Suprapubic skin (tissue), 4 donors: ENCODE measurements at regions not wholly inside any gene's neighbourhood (a gene's known extent, or its start where the extent isn't known, plus 50 kb on each side); places are given as distances from the start of the nearest gene placed in this dataset.

Source experiments
- DNase-seq, 2 donors: peaks; one replicate each; pipeline ENCODE4 v3.0.0-alpha.2; 2019; ENCODE audit warnings: low spot score in 2 of 2
- H3K27ac ChIP-seq: fragments of 200-600 bp; sonication (generic); one replicate; pipeline ENCODE4 v1.5.1; 2019
- H3K27me3 ChIP-seq: fragments of 200-600 bp; sonication (generic); one replicate; pipeline ENCODE4 v1.5.1; 2019
- H3K36me3 ChIP-seq: fragments of 200-600 bp; sonication (generic); one replicate; pipeline ENCODE4 v1.5.1; 2019
- H3K4me1 ChIP-seq: fragments of 200-600 bp; sonication (generic); one replicate; pipeline ENCODE4 v1.5.1; 2019
- H3K4me3 ChIP-seq: fragments of 200-600 bp; sonication (generic); one replicate; pipeline ENCODE4 v1.5.1; 2019; ENCODE audit warnings: mild to moderate bottlenecking
- H3K9me3 ChIP-seq: fragments of 200-600 bp; sonication (generic); one replicate; pipeline ENCODE4 v1.5.1; 2019
- CTCF ChIP-seq, 2 donors: fragments of 200-600 bp in 1 of 2; fragments of 450-650 bp in 1 of 2; sonication (generic) in 1 of 2; IDR thresholded peaks; one replicate each; pipeline ENCODE4 v1.5.1; 2016 to 2019; ENCODE audit warnings: antibody characterized with exemption in 2 of 2, mild to moderate bottlenecking in 1 of 2, moderate library complexity in 1 of 2
- EP300 ChIP-seq: sonication (generic); formaldehyde crosslinking; IDR thresholded peaks from one replicate; pipeline ENCODE4 v1.6.1; 2017; ENCODE audit warnings: antibody characterized with exemption
- POLR2A ChIP-seq, 2 donors: fragments of 450-650 bp; IDR thresholded peaks; one replicate each; pipeline ENCODE4 v1.6.1; 2017; ENCODE audit warnings: antibody characterized with exemption in 2 of 2, mild to moderate bottlenecking in 2 of 2, moderate library complexity in 2 of 2
- POLR2AphosphoS5 ChIP-seq, 3 donors: sonication (generic); formaldehyde crosslinking; IDR thresholded peaks; one replicate each; pipeline ENCODE4 v1.6.1; 2017; ENCODE audit warnings: antibody characterized with exemption in 3 of 3
- WGBS: methylation state at CpG from one replicate; pipeline ENCODE4 v1.1.5; 2018; 5-methylcytosine and 5-hydroxymethylcytosine counted together

- no peaks in the 10 kb centered on the region for H3K36me3 ChIP-seq
- H3K4me1 ChIP-seq = peaks cover 3% of the 10 kb centered on the region
- H3K4me3 ChIP-seq = no peak overlapping the region
- H3K27me3 ChIP-seq = no peaks in the 10 kb centered on the region
- DNase-seq = peak; percentile 81 to 84
- no peaks in the 10 kb centered on the region for H3K9me3 ChIP-seq
- H3K27ac ChIP-seq = peak overlapping the region; percentile 3
- 52% methylated on average over 3 of the region's 3 CpGs for WGBS
- peak in 2 of 3 donors; percentile 42 to 91 for TF ChIP-seq POLR2AphosphoS5 (IDR thresholded peaks at IDR 0.05)
- TF ChIP-seq CTCF (IDR thresholded peaks at IDR 0.05) = no peak
- no peak for TF ChIP-seq POLR2A (IDR thresholded peaks at IDR 0.05)
- no peak for TF ChIP-seq EP300
Observed at GRCh38 chr1:78292361-78292760, 198.4 kb upstream of the PTGFR start.

DNA sequence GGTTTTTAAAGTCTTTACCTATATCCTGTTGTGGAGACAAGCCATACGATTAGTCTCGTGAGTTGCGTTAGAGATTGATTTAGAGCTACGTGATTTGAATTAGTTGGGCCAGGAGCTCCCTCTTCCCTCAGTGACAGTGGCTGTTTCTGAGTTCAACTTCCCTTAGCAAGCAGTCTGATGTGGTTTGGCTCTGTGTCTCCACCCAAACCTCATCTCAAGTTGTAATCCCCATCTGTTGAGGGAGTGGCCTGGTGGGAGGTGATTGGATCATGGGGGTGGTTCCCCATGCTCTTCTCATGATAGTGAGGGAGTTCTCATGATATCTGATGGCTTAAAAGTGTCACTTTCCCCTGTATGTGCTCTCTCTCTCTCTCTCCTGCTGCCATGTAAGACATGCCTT is 192.9 kb upstream of the PTGFR start:
- WGBS = 65% methylated on average over 4 of the region's 4 CpGs
- peak overlapping the region; percentile 19 for H3K27ac ChIP-seq
- H3K4me1 ChIP-seq = peaks cover 7% of the 10 kb centered on the region
- no peak for TF ChIP-seq POLR2A (IDR thresholded peaks at IDR 0.05)
- TF ChIP-seq POLR2AphosphoS5 (IDR thresholded peaks at IDR 0.05) = no peak
- TF ChIP-seq EP300 = no peak
- TF ChIP-seq CTCF (IDR thresholded peaks at IDR 0.05) = no peak
- no peak overlapping the region for H3K4me3 ChIP-seq
- H3K27me3 ChIP-seq = no peaks in the 10 kb centered on the region
- DNase-seq = no peak
- H3K9me3 ChIP-seq = no peaks in the 10 kb centered on the region
- no peaks in the 10 kb centered on the region for H3K36me3 ChIP-seq

- Histone ChIP-seq H3K36me3 (no peaks in the 10 kb centered on the region), H3K4me3 (no peak overlapping the region), H3K4me1 (peaks cover 7% of the 10 kb centered on the region), H3K9me3 (no peaks in the 10 kb centered on the region), H3K27ac (peak overlapping the region; percentile 19), H3K27me3 (no peaks in the 10 kb centered on the region)
- no peak for TF ChIP-seq CTCF (IDR thresholded peaks at IDR 0.05)
- TF ChIP-seq POLR2AphosphoS5 (IDR thresholded peaks at IDR 0.05) = no peak
- TF ChIP-seq POLR2A (IDR thresholded peaks at IDR 0.05) = no peak
- no peak for TF ChIP-seq EP300
- DNase-seq = no peak
- WGBS = 27% methylated on average over 3 of the region's 3 CpGs
Observed at GRCh38 chr1:78298349-78298748, 192.4 kb upstream of the PTGFR start.

GRCh38 chr1:78301141-78301540 is 189.6 kb upstream of the PTGFR start:
- H3K36me3 ChIP-seq = no peaks in the 10 kb centered on the region
- no peak for TF ChIP-seq CTCF (IDR thresholded peaks at IDR 0.05)
- no peak for TF ChIP-seq POLR2AphosphoS5 (IDR thresholded peaks at IDR 0.05)
- no peak for TF ChIP-seq EP300
- TF ChIP-seq POLR2A (IDR thresholded peaks at IDR 0.05) = no peak
- peaks cover 7% of the 10 kb centered on the region for H3K4me1 ChIP-seq
- H3K27ac ChIP-seq = no peak overlapping the region
- WGBS = 93% methylated on average over 5 of the region's 5 CpGs
- H3K27me3 ChIP-seq = no peaks in the 10 kb centered on the region
- no peak for DNase-seq
- no peak overlapping the region for H3K4me3 ChIP-seq
- H3K9me3 ChIP-seq = no peaks in the 10 kb centered on the region

- Histone ChIP-seq H3K36me3 (no peaks in the 10 kb centered on the region), H3K4me1 (peaks cover under 1% of the 10 kb centered on the region), H3K27me3 (no peaks in the 10 kb centered on the region), H3K27ac (peak overlapping the region; percentile 20), H3K9me3 (no peaks in the 10 kb centered on the region), H3K4me3 (no peak overlapping the region)
- 21% methylated on average over 2 of the region's 2 CpGs for WGBS
- peak in 1 of 2 donors; percentile 75 for DNase-seq
- TF ChIP-seq EP300 = no peak
- TF ChIP-seq CTCF (IDR thresholded peaks at IDR 0.05) = no peak
- TF ChIP-seq POLR2AphosphoS5 (IDR thresholded peaks at IDR 0.05) = peak; percentile 33 to 83 (median 55)
Observed at GRCh38 chr1:78303620-78304019, 187.2 kb upstream of the PTGFR start.
